Endometrial microvascular endothelial cells (primary cell): ENCODE measurements at regions not wholly inside any gene's neighbourhood (a gene's known extent, or its start where the extent isn't known, plus 50 kb on each side); places are given as distances from the start of the nearest gene placed in this dataset.
"Not testable (repeated sequence)": the region's sequence is repeated elsewhere in the genome, so short reads cannot be mapped to it uniquely, and the experiment has no call there.

ENCODE experiments used
- in situ Hi-C: cut with HindIII; loops from 2 replicates; pipeline ENCODE4 v1.10.0; 2017; ENCODE audit warnings: low sequenced_read_pairs, low pct_unique_long_range_greater_than_20kb; ENCODE audit errors: inconsistent ontology term

GRCh38 chr6:139748353-139749146, 374.1 kb upstream of the CITED2 start:
- in situ Hi-C loops = no loop called here

- in situ Hi-C loops = no loop called here
These were observed 372.7 kb upstream of the CITED2 start for GRCh38 chr6:139747154-139747553.

GRCh38 chr6:139744891-139745290, 370.4 kb upstream of the CITED2 start:
- in situ Hi-C loops = no loop called here

GRCh38 chr6:139743664-139744437, 369.4 kb upstream of the CITED2 start:
- in situ Hi-C loops = no loop called here

- in situ Hi-C loops = no loop called here
These were observed 368.2 kb upstream of the CITED2 start for GRCh38 chr6:139742671-139743070.

GRCh38 chr6:139738801-139739455, 364.5 kb upstream of the CITED2 start:
- in situ Hi-C loops = loop anchor here (10.0 kb wide), 1 partner anchor 364 kb away; the partner anchor contains the start of gene CITED2

GRCh38 chr6:139736325-139736906, 362.0 kb upstream of the CITED2 start:
- in situ Hi-C loops = loop anchor here (10.0 kb wide), 1 partner anchor 362 kb away; the partner anchor contains the start of gene CITED2

- in situ Hi-C loops = loop anchor here (10.0 kb wide), 1 partner anchor 358 kb away; the partner anchor contains the start of gene CITED2
These were observed 358.0 kb upstream of the CITED2 start for GRCh38 chr6:139732451-139732850.

GRCh38 chr6:139730340-139730974, 356.0 kb upstream of the CITED2 start:
- in situ Hi-C loops = loop anchor here (10.0 kb wide), 1 partner anchor 356 kb away; the partner anchor contains the start of gene CITED2

GRCh38 chr6:139728876-139729427, 354.5 kb upstream of the CITED2 start:
- in situ Hi-C loops = no loop called here

- in situ Hi-C loops = not testable (repeated sequence)
These were observed 351.8 kb upstream of the CITED2 start for GRCh38 chr6:139726272-139726671.

- in situ Hi-C loops = no loop called here
These were observed 348.1 kb upstream of the CITED2 start for GRCh38 chr6:139722530-139722929.

GRCh38 chr6:139721954-139722353, 347.5 kb upstream of the CITED2 start:
- in situ Hi-C loops = no loop called here

- in situ Hi-C loops = no loop called here
These were observed 339.6 kb upstream of the CITED2 start for GRCh38 chr6:139713900-139714506.

GRCh38 chr6:139713424-139713823, 339.0 kb upstream of the CITED2 start:
- in situ Hi-C loops = no loop called here

GRCh38 chr6:139712830-139713229, 338.4 kb upstream of the CITED2 start:
- in situ Hi-C loops = no loop called here

- in situ Hi-C loops = no loop called here
These were observed 337.5 kb upstream of the CITED2 start for GRCh38 chr6:139711804-139712585.
